GM18867 (cell line): ENCODE measurements at regions not wholly inside any gene's neighbourhood (a gene's known extent, or its start where the extent isn't known, plus 50 kb on each side); places are given as distances from the start of the nearest gene placed in this dataset.
"Not testable (repeated sequence)": the region's sequence is repeated elsewhere in the genome, so short reads cannot be mapped to it uniquely, and the experiment has no call there.

Source experiments
- ATAC-seq: cut with Tn5 transposase; IDR thresholded peaks from one replicate; pipeline ENCODE4 v1.9.1; 2021; ENCODE audit warnings: mild to moderate bottlenecking, moderate library complexity; ENCODE audit not compliant: unreplicated experiment

- no peak for ATAC-seq
Observed at GRCh38 chr2:129192117-129192516, 787.3 kb upstream of the RAB6C start.

DNA sequence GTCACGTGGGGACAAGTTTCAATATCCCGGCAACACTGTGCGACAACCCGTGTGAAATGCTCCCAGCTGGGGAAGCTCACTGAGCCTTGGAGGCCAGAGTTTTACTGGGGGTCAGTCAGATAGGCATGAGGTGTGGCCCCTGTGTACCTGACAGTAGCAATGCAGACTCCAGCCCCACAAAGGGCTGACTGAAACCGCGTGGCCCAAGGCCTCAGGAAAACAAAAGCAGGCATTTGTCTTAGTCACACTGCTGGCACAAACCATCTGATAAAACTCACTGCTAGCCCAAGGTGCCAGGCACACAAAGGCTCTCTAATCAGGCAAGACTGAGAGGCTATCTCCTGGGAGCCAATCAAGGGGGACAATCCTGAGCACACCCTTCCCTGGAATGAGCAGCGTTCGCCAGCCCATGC lies 786.6 kb upstream of the RAB6C start:
- ATAC-seq: no peak

GRCh38 chr2:129193961-129194360 lies 785.5 kb upstream of the RAB6C start:
- no peak for ATAC-seq

DNA sequence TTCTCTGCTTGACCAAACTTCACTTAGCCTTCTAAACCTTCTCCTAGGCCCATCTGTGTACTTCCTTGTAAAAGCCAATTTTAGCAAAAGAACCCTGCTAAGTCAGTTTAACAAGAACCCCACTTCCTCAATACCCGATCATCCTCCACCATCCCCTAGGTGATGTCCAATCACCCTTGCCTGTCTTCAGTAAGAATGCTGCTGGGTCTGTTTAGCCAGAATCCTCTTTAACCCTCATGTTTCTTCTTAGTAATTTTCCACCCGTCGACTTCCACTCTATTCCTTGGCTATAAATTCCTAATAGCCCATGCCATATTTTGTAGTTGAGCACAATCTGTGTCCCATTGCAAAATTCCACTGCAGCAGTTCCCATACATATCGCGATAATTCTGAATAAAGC lies 780.0 kb upstream of the RAB6C start:
- no peak for ATAC-seq

DNA sequence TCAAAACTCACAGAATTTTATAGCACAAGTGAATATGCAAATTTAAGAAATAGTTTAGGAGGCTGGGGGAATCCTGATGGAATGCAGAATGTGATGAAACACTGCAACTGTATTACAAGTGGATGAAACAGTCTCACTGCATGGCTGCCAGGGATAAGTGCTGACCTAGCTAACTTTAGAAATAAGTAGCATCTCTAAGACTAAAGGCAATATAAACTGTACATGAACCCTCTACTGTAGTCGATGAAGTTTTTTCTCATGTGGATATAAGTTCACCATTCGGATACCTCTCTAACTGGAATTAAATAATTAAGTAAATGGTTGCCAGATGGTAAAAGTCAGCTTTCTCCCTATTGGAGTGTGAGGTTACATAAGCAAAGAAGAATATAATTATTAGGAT lies 777.8 kb upstream of the RAB6C start:
- ATAC-seq: no peak

- no peak for ATAC-seq
Observed at GRCh38 chr2:129203331-129203730, 776.1 kb upstream of the RAB6C start.

- not testable (repeated sequence) for ATAC-seq
Observed at GRCh38 chr2:129204581-129204980, 774.9 kb upstream of the RAB6C start.

DNA sequence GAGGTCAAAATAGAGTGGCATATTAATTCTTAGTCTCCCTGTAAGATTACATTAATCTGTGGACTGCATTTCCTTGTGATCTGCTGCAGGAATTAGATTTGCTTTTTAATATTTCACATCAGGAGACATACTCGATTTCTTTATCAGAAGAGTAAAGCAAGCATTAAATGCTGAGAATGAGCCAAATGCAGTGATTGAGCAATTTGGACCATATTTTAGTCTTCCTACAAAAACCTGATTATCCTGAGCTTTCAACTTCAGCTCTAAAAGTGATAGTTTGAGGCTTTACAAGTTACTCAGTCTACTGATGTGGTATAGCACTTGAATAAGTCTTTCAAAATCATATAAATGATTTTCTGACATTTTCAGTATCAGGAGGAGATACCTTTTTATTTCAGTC lies 774.3 kb upstream of the RAB6C start:
- no peak for ATAC-seq

- ATAC-seq: no peak
Observed at GRCh38 chr2:129205766-129206165, 773.7 kb upstream of the RAB6C start.

DNA sequence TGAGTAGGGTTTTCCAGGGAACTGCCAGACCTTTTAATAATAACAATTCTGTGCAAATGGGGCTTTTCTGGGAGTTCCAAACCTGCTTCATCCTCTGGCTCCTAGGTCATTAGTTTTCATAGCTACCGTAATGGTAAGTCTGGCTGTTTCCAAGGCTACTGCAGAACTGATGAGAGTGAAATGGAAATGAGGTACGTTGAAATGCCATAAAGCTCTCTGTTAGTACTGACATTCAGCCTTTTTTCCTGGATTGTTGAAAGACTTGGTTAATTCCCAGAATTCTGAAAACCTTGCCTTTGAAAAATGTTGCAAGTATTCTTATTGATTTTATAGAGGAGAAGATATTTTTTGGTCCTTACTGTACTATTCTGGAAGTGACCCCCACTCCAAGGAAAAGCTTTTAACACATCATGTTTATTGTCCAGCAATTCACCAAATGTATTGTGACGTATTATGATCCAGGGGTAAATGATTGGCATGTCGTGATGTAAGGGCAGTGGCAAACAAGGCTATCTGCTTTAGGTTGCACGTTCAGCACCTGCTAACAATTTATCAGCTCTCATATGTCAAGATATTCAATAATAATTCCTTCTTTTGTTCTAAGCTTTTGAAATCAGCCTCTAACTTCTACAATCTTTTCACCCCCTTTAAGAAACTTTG lies 767.0 kb upstream of the RAB6C start:
- no peak for ATAC-seq

- ATAC-seq: no peak
Observed at GRCh38 chr2:129224022-129224421, 755.4 kb upstream of the RAB6C start.

- no peak for ATAC-seq
Observed at GRCh38 chr2:129224486-129224885, 755.0 kb upstream of the RAB6C start.

DNA sequence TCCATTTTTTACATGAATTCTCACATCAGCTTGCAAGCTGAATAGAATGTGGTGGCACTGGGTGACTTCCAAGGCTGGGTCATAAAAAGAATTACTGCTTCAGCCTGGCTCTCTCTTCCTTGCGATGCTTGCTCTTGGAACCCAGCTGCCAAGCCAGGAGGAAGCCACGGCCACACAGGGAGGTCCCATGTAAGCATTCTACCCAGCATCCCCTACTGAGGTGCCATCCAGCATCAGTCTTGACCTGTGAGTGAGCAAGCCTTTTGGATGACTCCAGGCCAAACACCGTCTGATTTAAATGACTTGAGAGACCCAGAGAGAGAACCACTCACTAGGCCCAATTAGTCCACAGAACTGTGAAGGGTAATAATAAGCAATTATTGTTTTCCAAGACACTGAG lies 750.3 kb upstream of the RAB6C start:
- no peak for ATAC-seq

GRCh38 chr2:129229830-129230441 lies 749.5 kb upstream of the RAB6C start:
- no peak for ATAC-seq

DNA sequence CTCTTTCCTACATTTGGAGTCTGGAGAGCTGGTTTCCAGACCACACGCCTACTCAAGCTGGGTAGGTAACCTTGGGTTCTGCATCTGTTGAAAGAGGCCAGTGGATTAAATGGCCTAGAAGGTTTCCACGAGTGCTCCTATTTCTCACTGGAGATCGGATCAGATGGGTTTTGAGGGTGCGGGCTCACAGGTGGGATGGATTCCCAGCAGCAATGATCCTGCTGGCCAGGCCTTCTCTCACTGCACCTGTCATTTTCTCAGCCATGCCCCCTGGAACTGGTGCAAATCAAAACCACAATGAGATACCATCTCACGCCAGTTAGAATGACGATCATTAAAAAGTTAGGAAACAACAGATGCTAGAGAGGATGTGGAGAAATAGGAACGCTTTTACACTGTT lies 747.5 kb upstream of the RAB6C start:
- ATAC-seq: no peak

- ATAC-seq: no peak
Observed at GRCh38 chr2:129233166-129233565, 746.3 kb upstream of the RAB6C start.

GRCh38 chr2:129233751-129234406 lies 745.6 kb upstream of the RAB6C start:
- no peak for ATAC-seq

DNA sequence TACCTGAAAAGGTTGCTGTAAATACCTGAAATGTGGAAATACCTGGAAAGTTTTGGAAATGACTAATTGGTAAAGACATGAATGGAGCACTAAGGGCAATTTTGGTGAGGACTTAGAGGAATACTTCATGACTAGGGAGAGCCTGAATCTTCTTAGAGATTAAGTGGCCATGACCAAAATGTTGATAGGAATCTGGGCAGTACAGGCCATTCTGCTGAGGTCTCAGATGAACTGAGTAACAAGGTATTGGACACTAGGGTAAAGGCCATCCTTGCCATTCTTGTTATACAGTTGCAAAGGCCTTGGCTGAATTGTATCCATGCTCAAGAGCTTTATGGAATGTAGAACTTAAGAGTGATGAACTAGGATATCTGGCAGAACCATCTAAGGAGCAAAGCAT lies 742.9 kb upstream of the RAB6C start:
- ATAC-seq: no peak

DNA sequence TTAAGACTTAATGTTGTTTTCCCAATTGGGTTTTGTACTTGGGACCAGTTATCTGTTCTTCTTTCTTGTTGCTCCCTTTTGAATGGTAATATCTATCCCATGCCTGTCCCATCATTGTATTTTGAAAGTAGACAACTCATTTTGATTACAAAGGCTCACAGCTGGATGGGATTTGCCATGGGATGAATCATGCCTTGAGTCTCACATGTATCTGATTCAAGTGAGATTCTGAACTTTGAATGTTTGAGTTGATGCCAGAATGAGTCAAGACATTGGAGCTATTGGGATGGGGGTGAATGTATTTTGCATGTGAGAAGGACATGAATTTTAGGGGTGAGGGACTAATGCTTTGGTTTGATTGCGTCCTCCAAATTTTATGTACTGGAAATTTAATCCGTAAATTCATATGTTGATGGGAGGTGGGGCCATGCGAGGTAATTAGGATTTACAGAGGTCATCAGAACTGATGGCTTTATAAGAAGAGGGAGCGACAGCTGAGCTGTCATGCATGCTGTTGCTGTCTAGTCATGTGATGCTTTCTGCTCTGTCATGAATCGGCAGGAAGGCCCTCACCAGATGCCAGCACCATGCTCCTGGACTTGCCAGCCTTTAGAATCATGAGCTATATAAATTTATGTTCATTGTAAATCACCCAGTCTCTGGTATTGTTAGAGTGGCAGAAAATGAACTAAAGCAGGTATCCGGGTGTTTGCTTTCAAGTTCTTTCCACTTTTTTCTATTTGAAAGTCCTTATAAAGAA lies 741.3 kb upstream of the RAB6C start:
- no peak for ATAC-seq

- no peak for ATAC-seq
Observed at GRCh38 chr2:129239141-129239540, 740.3 kb upstream of the RAB6C start.

DNA sequence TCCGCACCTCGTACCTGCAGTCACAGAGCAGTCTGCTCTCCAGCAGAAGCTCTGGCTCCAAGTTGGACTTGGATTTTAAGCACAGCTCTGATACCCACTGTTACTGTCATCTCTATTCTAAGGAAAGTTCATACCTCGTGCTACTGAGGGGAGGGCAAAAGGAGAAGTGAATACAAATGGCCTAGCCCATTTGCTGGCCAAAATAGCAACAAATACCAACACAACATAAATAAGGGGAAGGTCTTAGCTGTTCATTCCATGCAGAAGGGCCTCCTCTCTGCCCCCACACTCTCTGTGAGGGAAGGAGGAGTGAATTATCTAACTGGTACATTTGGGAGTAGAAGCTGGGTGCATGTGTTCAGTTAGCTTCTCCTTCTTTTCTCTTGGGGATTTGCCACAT lies 739.4 kb upstream of the RAB6C start:
- ATAC-seq: no peak

DNA sequence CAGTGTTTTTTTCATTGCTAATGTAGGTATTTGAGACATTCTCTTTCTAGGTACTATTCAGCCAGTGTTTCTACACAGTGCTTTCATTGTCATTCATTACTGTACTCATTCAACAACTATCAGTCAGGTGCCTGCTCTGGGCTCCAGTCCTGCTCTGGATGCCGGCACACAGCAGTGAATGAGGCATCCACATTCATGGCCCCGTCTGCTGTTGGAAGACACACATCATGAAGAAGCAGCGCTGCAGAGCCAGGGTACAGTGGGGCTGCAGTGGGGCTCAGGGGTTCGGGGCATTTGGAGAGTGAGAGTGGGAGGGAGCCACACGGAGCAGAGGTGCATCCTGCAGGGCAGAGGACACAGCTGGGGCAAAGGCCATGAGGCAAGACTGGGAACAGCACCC lies 737.2 kb upstream of the RAB6C start:
- no peak for ATAC-seq
